ENCODE measurements at regions not wholly inside any gene's neighbourhood (a gene's known extent, or its start where the extent isn't known, plus 50 kb on each side); places are given as distances from the start of the nearest gene placed in this dataset.

DNA sequence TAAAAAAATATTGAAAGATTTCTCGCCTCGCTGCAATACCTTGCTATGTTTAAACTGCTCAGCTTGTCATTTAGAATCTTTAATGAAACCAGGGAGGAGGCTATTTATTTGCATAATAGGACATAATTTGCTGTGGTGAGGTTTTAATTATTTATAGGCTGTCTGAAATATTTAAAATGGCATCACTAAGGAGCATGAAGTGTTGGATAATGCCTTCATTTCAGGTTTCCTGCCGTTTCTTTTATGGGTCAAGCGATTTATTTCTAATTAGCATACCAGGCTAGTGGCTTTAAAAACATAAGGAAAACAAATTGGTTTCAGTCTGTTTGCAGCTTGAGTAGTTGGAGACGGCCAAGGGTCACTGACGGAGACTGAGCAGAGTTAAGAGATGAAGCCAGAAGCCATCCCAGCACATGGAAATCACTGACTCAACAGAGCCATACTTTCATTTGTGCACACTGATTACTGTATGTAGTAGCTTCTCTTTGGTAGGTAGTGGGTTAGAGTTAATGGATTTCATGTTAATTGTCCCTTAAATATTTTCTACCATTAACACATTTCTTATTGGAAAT is 1962.4 kb upstream of the TENM3 start:
- TF ChIP-seq, protein P1, sequence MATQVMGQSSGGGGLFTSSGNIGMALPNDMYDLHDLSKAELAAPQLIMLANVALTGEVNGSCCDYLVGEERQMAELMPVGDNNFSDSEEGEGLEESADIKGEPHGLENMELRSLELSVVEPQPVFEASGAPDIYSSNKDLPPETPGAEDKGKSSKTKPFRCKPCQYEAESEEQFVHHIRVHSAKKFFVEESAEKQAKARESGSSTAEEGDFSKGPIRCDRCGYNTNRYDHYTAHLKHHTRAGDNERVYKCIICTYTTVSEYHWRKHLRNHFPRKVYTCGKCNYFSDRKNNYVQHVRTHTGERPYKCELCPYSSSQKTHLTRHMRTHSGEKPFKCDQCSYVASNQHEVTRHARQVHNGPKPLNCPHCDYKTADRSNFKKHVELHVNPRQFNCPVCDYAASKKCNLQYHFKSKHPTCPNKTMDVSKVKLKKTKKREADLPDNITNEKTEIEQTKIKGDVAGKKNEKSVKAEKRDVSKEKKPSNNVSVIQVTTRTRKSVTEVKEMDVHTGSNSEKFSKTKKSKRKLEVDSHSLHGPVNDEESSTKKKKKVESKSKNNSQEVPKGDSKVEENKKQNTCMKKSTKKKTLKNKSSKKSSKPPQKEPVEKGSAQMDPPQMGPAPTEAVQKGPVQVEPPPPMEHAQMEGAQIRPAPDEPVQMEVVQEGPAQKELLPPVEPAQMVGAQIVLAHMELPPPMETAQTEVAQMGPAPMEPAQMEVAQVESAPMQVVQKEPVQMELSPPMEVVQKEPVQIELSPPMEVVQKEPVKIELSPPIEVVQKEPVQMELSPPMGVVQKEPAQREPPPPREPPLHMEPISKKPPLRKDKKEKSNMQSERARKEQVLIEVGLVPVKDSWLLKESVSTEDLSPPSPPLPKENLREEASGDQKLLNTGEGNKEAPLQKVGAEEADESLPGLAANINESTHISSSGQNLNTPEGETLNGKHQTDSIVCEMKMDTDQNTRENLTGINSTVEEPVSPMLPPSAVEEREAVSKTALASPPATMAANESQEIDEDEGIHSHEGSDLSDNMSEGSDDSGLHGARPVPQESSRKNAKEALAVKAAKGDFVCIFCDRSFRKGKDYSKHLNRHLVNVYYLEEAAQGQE (IDR thresholded peaks at IDR 0.05; ENCODE audit: insufficient replicate concordance, low read depth) = no peak
- TF ChIP-seq, protein P2, sequence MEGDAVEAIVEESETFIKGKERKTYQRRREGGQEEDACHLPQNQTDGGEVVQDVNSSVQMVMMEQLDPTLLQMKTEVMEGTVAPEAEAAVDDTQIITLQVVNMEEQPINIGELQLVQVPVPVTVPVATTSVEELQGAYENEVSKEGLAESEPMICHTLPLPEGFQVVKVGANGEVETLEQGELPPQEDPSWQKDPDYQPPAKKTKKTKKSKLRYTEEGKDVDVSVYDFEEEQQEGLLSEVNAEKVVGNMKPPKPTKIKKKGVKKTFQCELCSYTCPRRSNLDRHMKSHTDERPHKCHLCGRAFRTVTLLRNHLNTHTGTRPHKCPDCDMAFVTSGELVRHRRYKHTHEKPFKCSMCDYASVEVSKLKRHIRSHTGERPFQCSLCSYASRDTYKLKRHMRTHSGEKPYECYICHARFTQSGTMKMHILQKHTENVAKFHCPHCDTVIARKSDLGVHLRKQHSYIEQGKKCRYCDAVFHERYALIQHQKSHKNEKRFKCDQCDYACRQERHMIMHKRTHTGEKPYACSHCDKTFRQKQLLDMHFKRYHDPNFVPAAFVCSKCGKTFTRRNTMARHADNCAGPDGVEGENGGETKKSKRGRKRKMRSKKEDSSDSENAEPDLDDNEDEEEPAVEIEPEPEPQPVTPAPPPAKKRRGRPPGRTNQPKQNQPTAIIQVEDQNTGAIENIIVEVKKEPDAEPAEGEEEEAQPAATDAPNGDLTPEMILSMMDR (IDR thresholded peaks at IDR 0.05; ENCODE audit: insufficient read depth, low read length) = no peak
- TF ChIP-seq GABPA (IDR thresholded peaks at IDR 0.05; ENCODE audit: low read depth) = no peak
- no peak for TF ChIP-seq SPI1 (IDR thresholded peaks at IDR 0.05; ENCODE audit: borderline replicate concordance, low read depth)
- no peak for TF ChIP-seq POLR2AphosphoS5 (IDR thresholded peaks at IDR 0.05; ENCODE audit: low read depth)
- no peak overlapping the region for H3K27ac ChIP-seq (replicated peaks)
- no peak overlapping the region for H3K4me3 ChIP-seq (replicated peaks; ENCODE audit: insufficient read depth, low read length)
- no peak for DNase-seq (ENCODE audit: low read depth in 1 of 2, low spot score in 1 of 2)
- no peaks in the 10 kb centered on the region for H3K27me3 ChIP-seq (ENCODE audit: insufficient read depth, poor library complexity, severe bottlenecking)

DNA sequence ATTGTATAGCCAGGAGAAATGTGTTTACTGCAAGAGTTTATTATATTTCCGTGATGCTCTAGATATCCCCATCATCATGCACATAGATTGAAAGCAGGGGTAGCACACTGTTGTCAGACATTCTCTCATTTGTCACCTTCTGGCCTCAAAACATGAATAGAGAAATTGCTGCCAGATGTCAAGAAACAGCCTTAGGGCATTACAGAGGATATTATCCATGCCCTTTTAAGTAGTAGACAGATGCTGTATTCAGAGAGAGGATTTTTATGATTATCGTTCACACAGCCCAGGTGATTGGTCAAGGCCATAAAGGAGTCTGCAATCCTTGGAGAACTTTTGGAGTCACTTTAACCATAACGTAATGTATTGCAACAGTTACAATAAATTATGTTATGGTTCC is 1961.5 kb upstream of the TENM3 start:
- no peak for TF ChIP-seq GABPA (IDR thresholded peaks at IDR 0.05; ENCODE audit: low read depth)
- TF ChIP-seq, protein P2 (IDR thresholded peaks at IDR 0.05; ENCODE audit: insufficient read depth, low read length) = no peak
- TF ChIP-seq POLR2AphosphoS5 (IDR thresholded peaks at IDR 0.05; ENCODE audit: low read depth) = no peak
- TF ChIP-seq, protein P1 (IDR thresholded peaks at IDR 0.05; ENCODE audit: insufficient replicate concordance, low read depth) = no peak
- no peak for TF ChIP-seq SPI1 (IDR thresholded peaks at IDR 0.05; ENCODE audit: borderline replicate concordance, low read depth)
- H3K27ac ChIP-seq (replicated peaks) = no peak overlapping the region
- no peak overlapping the region for H3K4me3 ChIP-seq (replicated peaks; ENCODE audit: insufficient read depth, low read length)
- DNase-seq (ENCODE audit: low read depth in 1 of 2, low spot score in 1 of 2) = no peak
- no peaks in the 10 kb centered on the region for H3K27me3 ChIP-seq (ENCODE audit: insufficient read depth, poor library complexity, severe bottlenecking)

DNA sequence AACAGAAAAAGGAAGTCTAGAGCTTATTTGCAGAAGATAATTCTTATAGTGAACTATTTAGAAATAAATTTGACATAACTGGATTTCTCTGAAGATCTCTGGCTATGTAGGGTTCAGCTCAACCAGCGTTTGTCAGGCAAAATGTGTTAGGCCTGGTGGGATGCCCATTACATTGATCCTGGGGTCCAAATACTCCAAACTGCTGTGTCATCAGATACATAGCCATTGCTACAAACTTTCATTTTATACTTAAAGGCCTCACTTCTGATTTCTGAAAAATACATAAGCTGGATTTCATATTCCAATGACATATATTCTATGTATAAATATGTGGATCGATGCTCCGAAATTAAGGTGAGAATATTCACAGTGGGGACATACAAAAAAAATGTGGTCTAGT is 1958.9 kb upstream of the TENM3 start:
- Histone ChIP-seq H3K4me3 (replicated peaks; ENCODE audit: insufficient read depth, low read length) (no peak overlapping the region), H3K27ac (replicated peaks) (no peak overlapping the region), H3K27me3 (ENCODE audit: insufficient read depth, poor library complexity, severe bottlenecking) (no peaks in the 10 kb centered on the region)
- no peak for DNase-seq (ENCODE audit: low read depth in 1 of 2, low spot score in 1 of 2)
- no peak for TF ChIP-seq POLR2AphosphoS5 (IDR thresholded peaks at IDR 0.05; ENCODE audit: low read depth)
- TF ChIP-seq, protein P2 (IDR thresholded peaks at IDR 0.05; ENCODE audit: insufficient read depth, low read length) = no peak
- no peak for TF ChIP-seq GABPA (IDR thresholded peaks at IDR 0.05; ENCODE audit: low read depth)
- no peak for TF ChIP-seq SPI1 (IDR thresholded peaks at IDR 0.05; ENCODE audit: borderline replicate concordance, low read depth)
- TF ChIP-seq, protein P1 (IDR thresholded peaks at IDR 0.05; ENCODE audit: insufficient replicate concordance, low read depth) = no peak

All from HL-60 (cell line).